B cell (primary cell): ENCODE measurements at regions not wholly inside any gene's neighbourhood (a gene's known extent, or its start where the extent isn't known, plus 50 kb on each side); places are given as distances from the start of the nearest gene placed in this dataset.

Experiments used
- EZH2 ChIP-seq: IDR thresholded peaks from 2 replicates; pipeline ENCODE4 v1.6.1; 2012; ENCODE audit warnings: borderline replicate concordance, low read depth, mild to moderate bottlenecking, moderate library complexity, low read length; ENCODE audit not compliant: insufficient read depth, poor library complexity, severe bottlenecking
- TF ChIP-seq, protein P1 (sequence below): fragments of 200-600 bp; IDR thresholded peaks from one replicate; pipeline ENCODE4 v1.8.0; 2022; ENCODE audit warnings: antibody characterized with exemption, mild to moderate bottlenecking

DNA sequence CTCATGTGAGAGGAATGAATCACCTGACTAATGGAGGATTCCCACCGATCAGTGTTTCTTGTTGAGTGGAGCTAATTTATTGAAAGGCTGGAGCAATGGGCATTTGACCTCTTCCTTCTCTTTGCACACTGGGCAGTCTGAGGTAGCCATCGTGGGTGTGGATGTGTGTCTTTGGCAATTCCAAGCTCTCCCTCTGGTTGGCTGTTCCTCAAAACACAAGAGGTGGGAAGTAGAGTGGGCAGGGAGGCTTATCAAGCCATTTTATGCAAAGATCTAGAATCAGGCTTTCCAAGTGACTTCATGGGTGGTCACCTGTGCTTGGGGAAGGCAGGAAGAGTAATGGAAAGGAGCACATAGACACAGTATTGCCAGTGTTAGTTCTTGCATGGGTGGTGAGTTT lies 154.8 kb downstream of the INSIG2 start:
- TF ChIP-seq, protein P1, sequence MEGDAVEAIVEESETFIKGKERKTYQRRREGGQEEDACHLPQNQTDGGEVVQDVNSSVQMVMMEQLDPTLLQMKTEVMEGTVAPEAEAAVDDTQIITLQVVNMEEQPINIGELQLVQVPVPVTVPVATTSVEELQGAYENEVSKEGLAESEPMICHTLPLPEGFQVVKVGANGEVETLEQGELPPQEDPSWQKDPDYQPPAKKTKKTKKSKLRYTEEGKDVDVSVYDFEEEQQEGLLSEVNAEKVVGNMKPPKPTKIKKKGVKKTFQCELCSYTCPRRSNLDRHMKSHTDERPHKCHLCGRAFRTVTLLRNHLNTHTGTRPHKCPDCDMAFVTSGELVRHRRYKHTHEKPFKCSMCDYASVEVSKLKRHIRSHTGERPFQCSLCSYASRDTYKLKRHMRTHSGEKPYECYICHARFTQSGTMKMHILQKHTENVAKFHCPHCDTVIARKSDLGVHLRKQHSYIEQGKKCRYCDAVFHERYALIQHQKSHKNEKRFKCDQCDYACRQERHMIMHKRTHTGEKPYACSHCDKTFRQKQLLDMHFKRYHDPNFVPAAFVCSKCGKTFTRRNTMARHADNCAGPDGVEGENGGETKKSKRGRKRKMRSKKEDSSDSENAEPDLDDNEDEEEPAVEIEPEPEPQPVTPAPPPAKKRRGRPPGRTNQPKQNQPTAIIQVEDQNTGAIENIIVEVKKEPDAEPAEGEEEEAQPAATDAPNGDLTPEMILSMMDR, result no peak
- TF ChIP-seq EZH2, result no peak
